Cardiac septum (tissue), 1 donor: ENCODE measurements at regions not wholly inside any gene's neighbourhood (a gene's known extent, or its start where the extent isn't known, plus 50 kb on each side); places are given as distances from the start of the nearest gene placed in this dataset.

Experiments used
- DNase-seq: peaks from one replicate; pipeline ENCODE4 v3.0.0-alpha.2; 2020; ENCODE audit warnings: low spot score
- intact Hi-C: fragments of 100-400 bp; cut with DNase I; formaldehyde crosslinking; loops from one replicate; pipeline ENCODE4 v1.14.0; 2022
- donor health status: DM: no; HTN: no; CAD: no.

DNA sequence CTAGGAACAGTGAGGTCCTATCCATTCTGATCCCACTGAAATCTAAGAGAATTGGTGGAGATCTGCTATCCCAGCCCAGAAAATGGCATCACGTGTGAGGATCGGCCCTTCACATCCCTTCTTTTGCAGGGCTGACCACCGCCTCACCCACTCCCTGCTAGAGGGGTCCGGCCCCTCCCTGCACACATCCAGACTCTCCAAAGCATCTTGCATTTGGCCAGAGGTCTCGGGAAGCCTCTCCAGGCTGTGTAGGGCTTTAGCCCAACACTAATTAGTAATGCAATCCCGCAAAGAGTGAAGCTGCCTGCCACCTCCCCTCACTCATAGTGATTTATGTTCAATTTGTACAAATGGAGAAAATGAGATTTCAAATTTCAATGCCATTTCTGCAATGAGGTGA, 434.4 kb upstream of the ZFHX3 start:
- intact Hi-C loops: no loop called here
- no peak for DNase-seq

DNA sequence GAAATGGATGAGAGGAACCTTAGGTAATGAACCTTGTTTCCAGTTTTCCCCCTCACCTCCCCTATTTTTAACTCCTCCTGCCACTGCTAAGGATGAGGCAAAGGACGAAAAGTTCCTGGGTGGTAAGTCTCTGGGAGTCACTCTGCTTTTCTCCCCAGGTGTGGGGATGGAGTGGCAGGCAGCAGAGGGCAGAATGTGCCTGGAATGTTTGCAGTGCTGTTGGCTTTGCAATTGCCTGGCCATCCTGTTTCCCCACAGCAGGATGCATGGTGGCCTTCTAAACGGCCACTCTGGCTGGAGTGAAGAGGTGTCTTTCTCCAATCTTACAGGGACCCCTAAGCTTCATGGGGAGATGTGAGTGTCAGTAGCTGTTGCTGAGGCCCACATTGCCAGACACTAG, 432.5 kb upstream of the ZFHX3 start:
- intact Hi-C loops: no loop called here
- no peak for DNase-seq

DNA sequence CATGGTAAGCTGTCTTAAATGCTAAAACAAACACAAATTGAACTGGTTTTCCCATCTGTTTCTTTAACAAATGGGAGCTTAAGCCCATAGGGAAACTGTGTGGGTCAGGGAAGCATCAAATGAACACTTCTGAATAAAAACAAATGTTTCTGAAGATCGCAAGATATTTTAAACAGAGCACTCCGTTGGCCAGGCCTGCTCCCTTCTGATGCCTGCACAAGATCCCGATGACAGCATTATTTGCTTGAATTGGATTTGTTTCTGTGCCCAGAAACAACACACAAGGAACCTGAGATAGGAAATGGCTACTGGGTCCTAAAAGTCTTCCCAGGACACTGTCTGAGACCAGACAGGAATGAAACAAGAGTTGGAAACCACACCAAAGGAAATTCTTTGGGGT, 425.8 kb upstream of the ZFHX3 start:
- intact Hi-C loops: no loop called here

DNA sequence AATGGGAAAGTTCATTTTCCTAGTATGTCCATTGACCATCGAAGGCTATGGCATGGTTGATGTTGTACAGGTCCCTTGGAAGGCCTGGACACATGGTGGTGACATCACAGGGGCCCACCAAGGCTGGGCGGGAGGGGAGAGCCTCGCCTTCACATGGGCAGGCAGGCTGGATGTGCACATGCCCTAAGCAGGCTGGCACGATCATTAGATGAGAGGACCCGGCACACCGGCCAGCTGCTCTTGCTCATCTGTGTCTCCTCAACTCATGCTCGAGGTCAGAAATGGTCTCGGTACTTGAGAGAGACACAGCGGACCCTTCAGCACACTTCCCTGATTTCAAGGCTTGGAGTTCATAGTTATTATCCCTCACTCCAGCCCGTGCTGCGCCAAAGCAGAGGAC, 416.9 kb upstream of the ZFHX3 start:
- DNase-seq: no peak
- intact Hi-C loops: no loop called here

More for the DNA sequence above, 425.8 kb upstream of the ZFHX3 start:
- no peak for DNase-seq

DNA sequence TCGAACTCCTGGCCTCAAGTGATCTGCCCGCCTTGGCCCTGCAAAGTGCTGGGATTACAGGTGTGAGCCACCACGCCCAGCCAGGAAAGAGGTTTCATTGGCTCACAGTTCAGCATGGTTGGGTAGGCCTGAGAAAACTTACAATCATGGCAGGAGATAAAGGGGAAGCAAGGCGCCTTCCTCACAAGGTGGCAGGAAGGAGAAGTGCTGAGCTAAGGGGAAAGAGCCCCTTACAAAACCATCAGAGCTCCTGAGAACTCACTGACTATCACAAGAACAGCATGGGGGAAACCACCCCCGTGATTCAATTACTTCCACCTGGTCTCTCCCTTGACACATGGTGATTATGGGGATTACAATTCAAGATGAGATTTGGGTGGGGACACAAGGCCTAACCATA, 411.7 kb upstream of the ZFHX3 start:
- intact Hi-C loops: no loop called here
- no peak for DNase-seq

DNA sequence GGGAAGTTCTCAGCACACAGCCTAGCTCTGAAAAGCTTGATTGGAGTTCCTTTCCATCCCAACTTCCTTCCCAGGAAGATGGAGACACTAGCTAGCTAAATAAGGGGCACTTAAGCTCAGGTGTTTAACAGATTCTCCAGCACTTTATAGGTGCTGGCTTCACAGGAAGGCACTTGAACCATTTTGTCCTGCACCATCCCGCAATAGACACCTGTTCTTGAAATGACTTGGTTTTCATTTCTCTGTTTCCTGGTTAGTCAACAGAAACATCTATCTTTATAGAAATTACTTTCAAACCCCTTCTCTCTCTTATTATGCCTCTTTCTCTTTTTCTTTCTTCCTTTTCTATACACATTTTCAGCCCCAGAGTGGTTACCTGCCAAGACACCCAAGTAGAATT, 409.9 kb upstream of the ZFHX3 start:
- intact Hi-C loops: no loop called here
- DNase-seq: no peak

DNA sequence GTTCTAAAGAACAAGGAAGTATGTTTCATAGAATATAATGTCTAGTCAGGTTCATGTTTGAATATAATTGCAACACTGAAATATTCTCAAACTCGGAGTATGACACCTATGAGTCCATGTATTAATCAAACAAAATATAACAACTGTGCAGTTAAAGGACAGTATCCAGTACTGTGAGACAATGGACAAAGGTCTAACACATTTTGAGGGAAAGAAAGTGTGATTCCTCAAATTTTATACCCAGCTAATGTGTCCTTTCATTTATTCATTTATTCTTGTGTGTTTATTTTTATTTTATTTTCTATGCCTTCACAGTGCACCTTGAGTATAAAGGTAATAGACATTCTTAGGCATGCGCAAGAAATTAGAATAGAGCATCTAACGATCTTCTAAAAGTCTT, 401.0 kb upstream of the ZFHX3 start:
- DNase-seq: no peak
- intact Hi-C loops: no loop called here

DNA sequence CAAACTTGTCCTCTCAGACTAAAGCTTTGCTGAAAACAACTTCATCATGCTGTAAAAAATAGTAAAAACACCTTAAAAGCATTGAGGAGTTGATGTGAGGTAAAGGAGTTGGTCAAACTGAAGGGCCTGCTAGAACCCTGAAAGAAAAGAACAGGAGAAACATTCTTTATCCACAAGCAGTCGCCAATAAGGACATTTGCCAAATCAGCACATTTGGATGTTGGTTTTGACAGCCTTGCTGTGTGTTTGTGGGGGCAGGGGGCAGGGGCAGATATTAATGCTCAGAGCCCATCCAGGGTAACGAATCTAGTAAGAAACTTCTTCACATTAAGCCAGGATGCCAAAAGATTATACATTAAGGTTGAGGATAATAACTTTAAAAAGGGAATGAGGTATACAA, 399.9 kb upstream of the ZFHX3 start:
- intact Hi-C loops: no loop called here
- no peak for DNase-seq

DNA sequence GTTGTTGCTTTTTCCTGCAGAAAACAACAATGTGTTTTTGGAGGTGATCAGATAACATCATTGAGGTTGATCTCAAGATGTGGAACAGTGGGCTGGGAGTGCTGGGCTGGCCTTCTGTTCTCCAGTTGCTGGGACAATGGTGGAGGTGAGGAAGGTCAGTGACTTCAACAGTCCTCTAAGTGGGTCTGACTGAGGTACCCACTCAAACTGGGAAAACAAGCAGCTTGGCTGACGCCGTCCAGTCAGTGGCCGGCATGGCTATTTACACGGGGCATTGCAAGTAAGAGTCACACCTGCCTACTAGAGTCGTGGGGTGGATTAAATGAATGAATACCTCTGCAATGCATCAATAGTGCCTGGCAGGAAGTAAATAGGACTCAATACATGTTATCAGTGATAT, 386.7 kb upstream of the ZFHX3 start:
- no peak for DNase-seq
- intact Hi-C loops: no loop called here

DNA sequence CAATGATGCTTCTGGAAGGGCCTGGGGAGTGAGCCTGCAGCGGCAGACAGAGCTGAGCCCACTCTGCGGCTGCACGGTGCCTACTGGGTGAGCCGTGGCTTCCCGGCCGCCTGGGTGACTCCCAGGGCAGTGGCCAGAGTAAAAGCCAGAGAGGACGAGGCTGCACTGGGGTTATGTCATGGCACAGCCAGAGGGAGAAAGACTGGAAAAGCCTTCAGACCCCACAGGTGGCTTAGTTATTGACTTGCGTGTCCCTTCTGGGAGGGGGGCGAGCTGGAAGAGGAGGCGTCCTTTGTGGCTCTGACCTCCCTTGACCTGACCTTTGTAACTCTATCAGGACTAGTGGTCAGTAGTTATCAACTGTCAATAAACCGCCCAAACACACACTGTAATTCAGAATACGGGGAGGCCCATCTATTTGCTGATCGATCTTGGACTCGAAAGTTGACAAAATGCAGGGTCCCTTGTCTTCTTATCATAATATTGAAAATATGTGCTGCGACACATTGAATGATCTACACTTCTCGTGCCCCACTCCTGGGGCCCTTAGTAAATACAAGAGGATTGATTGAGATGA, 385.9 kb upstream of the ZFHX3 start:
- intact Hi-C loops: no loop called here
- no peak for DNase-seq

DNA sequence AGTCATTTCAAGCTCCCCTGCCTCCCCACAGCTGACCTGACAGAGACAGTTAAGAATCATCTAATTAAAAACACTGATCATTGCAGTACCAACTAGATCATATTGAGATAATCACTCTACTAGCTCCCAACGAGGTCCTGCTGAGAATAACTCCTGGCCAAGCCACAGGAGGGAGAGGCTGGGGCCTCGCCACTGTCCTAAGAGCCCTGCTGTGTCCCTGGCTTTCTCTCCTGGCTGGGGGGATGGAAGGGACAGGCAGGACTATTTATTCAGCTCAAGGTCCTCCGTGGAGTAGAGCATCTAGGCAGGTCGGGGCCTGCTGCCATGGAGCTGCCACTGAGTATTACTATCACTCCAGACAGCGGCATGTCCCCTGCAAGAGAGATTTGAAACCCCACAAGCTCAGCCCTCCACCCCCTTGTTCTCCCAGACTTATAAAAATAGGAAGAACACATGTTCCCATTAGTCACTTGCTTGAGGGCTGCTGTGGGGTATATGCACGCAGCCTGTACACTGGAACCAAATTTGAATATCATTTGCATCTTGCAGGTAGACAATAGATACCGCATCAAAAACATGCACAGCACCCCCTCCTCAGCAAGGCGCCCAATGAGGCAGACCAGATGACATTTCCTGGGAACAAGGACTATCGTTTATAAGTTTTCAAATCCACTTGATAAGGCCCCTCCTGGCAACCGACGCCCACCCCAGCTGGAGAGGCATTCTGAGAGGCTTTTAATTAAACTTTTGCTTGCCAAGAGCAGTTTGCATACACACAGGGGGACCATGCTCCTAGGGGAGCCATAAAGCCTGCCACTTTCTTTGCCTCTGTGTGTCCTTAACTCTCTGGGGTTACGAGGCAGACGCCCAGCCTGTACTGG, 385.2 kb upstream of the ZFHX3 start:
- no peak for DNase-seq
- intact Hi-C loops: no loop called here

DNA sequence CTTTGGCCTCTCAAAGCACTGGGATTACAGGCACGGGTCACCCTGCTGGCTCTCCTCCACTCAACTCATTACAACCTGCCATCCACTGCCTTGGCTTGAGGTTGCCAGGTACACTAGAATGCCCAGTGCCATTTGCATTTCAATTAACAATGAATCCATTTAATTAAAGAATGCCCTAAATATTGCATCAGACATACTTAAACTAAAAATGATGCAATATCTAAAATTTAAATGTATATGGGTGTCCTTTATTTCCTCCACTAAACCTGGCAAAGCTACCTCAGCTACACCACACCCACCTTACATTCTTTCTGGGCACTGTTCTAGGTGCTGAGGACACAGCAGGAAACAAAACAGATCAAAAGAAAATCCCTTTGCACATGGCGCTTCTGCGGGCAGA, 382.2 kb upstream of the ZFHX3 start:
- intact Hi-C loops: no loop called here
- DNase-seq: no peak

DNA sequence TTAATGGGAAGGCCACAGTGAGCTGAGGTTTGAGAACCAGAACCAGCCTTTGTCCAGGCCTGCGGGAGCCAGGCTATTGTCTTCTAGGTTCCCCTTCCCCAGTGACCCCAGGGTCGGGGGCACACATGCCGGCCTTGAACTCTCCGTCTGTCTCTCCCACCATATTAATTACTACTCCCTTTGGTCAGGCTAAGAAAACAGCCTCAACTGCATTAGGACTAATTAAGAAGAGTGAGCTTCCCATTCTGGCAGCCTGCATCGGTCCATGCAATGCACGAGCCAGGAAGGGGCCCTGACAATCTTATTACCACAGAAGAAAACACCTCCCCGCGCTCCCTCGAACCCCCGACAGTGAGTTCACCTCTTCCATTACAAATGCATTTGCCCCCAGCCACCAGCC, 380.2 kb upstream of the ZFHX3 start:
- intact Hi-C loops: no loop called here
- DNase-seq: no peak

DNA sequence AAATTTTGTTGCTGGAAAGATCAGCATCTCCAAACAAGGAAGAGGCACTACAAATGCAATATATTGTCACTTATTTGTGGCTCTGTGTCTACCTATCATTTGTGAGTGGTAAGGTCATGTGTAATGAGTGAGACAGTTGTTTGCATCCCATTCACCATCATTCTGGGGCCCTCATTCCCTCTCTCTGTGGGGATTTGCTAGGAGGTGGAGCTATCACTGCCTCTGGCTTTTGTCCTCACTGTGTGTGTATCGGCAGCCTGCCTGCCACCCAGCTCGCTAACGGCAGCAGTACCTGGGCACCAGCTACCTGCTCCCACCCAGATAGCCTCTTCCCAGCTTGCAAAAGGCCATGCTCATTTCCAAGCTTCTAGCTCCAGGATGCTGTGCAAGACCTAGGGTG, 379.2 kb upstream of the ZFHX3 start:
- no peak for DNase-seq
- intact Hi-C loops: no loop called here

DNA sequence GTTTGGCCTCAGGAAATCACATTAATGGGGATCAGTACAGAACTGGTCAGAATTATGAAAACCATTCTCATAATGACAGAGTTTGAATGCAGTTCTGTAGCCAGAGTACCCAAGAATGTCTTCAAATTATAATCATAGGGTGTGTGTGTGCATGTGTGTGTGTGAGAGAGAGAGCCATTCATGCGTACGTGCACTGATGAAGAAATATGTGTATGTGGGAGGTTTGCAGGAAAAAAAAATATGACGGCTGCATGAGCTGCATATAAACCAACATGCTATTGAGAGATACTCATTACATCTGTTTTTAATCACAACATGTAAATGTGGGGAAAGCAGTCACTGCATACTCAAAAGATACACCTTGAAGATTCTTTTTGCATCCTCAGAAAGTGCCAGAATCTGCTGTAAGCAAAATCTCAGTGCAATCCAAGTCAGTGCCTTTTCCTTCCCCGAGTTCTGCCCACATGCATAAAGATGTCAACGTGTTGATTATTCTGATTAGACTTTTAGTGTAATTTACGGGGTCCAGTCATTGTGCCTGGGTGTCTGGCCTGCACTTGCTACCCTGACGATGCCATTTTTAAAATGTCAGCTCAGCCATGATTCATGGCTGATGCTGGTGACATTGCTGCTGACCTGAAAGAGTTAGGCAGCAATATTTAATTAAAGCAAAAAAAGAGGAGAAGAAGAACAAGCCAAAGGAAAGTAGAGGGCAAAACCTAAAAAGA, 378.7 kb upstream of the ZFHX3 start:
- no peak for DNase-seq
- intact Hi-C loops: no loop called here

DNA sequence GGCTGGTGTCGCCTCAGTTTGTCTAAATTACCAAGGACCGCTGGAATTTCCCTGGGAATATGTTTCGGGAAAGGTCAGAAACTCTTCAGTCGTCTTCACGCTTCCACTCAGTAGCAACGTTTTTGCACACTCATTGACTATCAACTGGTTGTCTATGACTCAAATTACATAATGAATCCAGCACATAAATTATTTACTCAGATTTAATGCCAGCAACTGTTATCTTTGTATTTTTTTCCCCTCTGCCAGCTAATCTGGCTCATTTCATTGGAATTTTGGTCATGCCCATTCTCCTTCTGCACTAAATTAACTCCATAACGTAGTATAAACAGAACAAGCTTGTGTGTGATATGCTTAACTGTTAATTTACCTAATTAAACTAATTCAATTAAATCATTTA, 372.7 kb upstream of the ZFHX3 start:
- intact Hi-C loops: no loop called here
- no peak for DNase-seq

DNA sequence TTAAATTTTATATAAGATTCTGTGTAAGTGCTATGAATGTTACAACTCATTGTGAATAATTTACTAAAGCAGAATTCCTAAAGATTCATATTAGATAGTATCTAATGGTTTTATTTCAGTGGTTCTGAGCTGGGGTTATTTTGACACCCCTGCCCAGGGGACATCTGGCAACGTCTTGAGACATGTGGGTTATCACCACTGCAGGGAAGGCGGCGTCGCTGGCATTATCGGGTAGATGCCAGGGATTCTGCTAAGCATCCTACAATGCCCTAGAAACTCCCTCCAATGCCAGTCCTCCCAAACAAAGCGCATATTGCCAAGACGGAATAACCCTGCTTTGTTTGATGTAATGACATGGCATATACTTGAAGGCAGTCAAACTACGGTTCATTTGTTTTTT, 372.3 kb upstream of the ZFHX3 start:
- intact Hi-C loops: no loop called here
- no peak for DNase-seq

DNA sequence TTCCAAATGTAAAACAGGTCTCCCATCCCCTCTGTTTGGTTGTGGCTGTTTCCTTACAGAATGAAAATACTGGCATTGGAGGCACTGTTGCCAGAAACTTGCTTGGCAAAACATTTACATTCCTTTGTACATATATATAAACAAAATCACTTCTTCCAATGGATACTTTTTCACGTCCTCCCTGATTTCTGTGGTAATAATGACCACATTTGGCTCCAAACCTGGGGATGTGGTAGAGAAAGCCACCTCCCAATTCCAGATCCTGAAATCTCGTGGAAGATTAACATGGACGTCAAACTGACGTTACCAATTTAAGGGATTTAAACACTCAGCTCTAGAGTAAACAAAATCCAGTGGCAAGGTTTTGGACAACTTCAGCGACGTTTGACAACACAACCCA, 370.8 kb upstream of the ZFHX3 start:
- intact Hi-C loops: no loop called here
- DNase-seq: no peak

DNA sequence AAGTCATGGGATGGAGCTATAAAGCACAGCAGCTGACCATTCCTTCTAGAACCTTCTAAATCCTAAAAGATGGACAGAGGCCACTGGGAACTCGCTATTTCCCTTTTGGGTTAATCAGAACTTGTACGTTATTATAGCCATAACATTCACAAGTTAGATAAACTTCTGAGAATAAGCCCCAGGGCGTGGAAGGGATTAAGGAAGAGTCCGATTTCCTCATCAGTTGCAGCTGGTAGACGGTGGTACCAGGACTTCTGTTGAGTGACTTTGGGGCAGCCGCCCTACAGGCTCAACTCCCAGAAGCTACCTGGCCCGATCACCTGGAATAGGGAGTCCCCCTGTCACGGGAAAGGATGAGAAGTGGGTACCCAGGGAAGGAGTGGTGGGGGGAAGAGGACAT, 370.1 kb upstream of the ZFHX3 start:
- intact Hi-C loops: no loop called here
- no peak for DNase-seq

DNA sequence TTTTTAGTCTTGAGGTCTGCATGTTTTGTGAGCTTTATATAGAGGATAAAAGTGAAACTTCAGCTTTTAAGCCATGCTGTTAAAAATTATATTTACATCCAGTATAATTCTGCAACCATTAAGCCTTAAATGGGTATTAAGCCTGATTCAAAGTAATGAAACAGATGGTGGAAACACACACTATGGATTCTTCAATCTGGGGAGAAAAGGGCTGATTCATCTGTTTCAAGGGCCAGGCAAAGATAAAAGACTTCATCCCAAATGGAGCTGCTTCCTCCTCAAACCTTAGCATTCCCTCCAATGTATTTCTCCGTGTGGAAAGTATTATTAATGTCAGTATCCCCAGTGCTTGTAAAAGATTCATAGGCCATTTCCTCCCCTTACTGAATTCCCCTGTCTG, 367.4 kb upstream of the ZFHX3 start:
- intact Hi-C loops: no loop called here
- no peak for DNase-seq

DNA sequence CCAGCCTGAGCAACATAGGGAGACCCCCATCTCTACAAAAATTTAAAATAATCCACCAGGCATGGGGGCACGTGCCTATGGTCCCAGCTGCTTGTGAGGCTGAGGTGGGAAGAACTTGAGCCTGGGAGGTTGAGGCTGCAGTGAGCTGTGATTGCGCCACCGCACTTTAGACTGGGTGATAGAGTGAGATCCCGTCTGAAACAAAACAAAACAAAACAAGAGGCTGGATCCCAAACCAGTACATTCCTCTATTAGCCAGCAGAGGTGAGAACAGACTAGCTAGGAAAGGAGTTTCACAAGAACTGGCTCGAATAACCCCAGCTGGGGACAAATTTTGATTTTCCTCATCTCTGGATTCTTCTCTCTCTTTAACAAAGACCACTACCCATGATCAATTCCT, 366.7 kb upstream of the ZFHX3 start:
- intact Hi-C loops: no loop called here
- DNase-seq: no peak
